ENCODE measurements at regions not wholly inside any gene's neighbourhood (a gene's known extent, or its start where the extent isn't known, plus 50 kb on each side); places are given as distances from the start of the nearest gene placed in this dataset.

DNA sequence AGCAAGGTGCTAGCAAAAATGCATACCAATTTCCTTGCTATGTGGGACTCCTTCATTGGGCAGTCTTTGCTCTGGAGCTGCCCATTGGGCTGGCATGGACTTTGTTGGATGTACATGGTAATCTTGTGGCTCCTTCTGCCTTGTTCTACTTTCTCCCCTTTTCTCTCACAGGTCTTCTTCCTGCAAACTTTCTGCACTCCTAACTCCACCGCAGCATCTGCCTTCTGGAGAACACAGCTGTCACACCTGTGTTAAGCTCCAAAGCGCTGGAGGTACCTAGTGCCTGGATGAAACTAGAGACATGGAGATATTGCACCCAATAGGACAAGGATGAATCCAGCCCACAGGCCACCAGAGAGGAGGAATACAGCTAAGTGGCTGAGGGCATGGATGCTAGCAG, 60.7 kb upstream of the CCND2 start:
- TF ChIP-seq, protein P1, sequence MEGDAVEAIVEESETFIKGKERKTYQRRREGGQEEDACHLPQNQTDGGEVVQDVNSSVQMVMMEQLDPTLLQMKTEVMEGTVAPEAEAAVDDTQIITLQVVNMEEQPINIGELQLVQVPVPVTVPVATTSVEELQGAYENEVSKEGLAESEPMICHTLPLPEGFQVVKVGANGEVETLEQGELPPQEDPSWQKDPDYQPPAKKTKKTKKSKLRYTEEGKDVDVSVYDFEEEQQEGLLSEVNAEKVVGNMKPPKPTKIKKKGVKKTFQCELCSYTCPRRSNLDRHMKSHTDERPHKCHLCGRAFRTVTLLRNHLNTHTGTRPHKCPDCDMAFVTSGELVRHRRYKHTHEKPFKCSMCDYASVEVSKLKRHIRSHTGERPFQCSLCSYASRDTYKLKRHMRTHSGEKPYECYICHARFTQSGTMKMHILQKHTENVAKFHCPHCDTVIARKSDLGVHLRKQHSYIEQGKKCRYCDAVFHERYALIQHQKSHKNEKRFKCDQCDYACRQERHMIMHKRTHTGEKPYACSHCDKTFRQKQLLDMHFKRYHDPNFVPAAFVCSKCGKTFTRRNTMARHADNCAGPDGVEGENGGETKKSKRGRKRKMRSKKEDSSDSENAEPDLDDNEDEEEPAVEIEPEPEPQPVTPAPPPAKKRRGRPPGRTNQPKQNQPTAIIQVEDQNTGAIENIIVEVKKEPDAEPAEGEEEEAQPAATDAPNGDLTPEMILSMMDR (conservative IDR thresholded peaks at IDR 0.05 in 1 of 2, IDR thresholded peaks at IDR 0.05 in 1 of 2; ENCODE audit: extremely low read depth in 1 of 2, insufficient read depth in 1 of 2, low read depth in 1 of 2, low read length in 2 of 2), result no peak
- no peak for TF ChIP-seq EZH2 (IDR thresholded peaks at IDR 0.05; ENCODE audit: borderline replicate concordance, low read length)
